HepG2 (cell line): ENCODE measurements at regions not wholly inside any gene's neighbourhood (a gene's known extent, or its start where the extent isn't known, plus 50 kb on each side); places are given as distances from the start of the nearest gene placed in this dataset.

ENCODE experiments used
- ATAC-seq: fragments of 200-7000 bp; cut with Tn5 transposase; 3 replicates; pipeline ENCODE4 v1.9.1; 2020; ENCODE audit warnings: mild to moderate bottlenecking, moderate library complexity
- BruUV-seq: library from RNA; stranded (reverse); fragments of 400-500 nt; replicated peaks from 2 replicates; lab custom pipeline; 2021; lab: Mats Ljungman, UMichigan
- CTCF ChIA-PET: fragments of 300-600 bp; formaldehyde crosslinking; extraction: SDS; loops from one replicate; lab custom pipeline; 2021; ENCODE audit warnings: low total read pairs, inconsistent platforms, low intra/inter-chr PET ratio; lab: Yijun Ruan, JAX
- POLR2A ChIA-PET: fragments of 350-600 bp; sonication (Branson Sonifier 250); formaldehyde crosslinking; loops from one replicate; lab custom pipeline; 2020; ENCODE audit warnings: antibody characterized with exemption, inconsistent platforms; lab: Yijun Ruan, JAX
- DNase-seq: peaks from one replicate; pipeline ENCODE4 v3.0.0-alpha.2; 2015; ENCODE audit warnings: low spot score
- FAIRE-seq: peaks from 3 replicates; lab custom pipeline; 2011; peaks lifted over from hg19 to GRCh38; lab: Jason Lieb, UNC
- H2AFZ ChIP-seq: one replicate; pipeline ENCODE4 v1.6.1; 2011; ENCODE audit warnings: low read length, inconsistent platforms
- H3K27ac ChIP-seq: fragments of 300-600 bp; 3 replicates; pipeline ENCODE4 v1.8.0; 2011; ENCODE audit warnings: mixed run types, mild to moderate bottlenecking, mixed read lengths, low read length, inconsistent platforms; ENCODE audit not compliant: insufficient read depth; ENCODE audit errors: extremely low read length
- H3K27me3 ChIP-seq, 2 experiments: fragments of 200-600 bp in 1 of 2; 2 replicates in 1 of 2; 3 replicates in 1 of 2; pipeline versions ENCODE4 v1.6.0 to v1.8.0; 2011; ENCODE audit warnings: low read length in 2 of 2, mild to moderate bottlenecking in 2 of 2, moderate library complexity in 2 of 2, inconsistent platforms in 1 of 2; ENCODE audit not compliant: insufficient read depth in 2 of 2, control insufficient read depth in 1 of 2
- H3K36me3 ChIP-seq, 2 experiments: fragments of 200-600 bp in 1 of 2; replicated peaks in 1 of 2; 2 replicates in 1 of 2; 3 replicates in 1 of 2; pipeline versions ENCODE4 v1.5.1 to v1.8.0; 2011; ENCODE audit warnings: low read length in 2 of 2, inconsistent platforms in 1 of 2; ENCODE audit not compliant: insufficient read depth in 2 of 2, control insufficient read depth in 1 of 2
- H3K4me1 ChIP-seq: 2 replicates; pipeline ENCODE4 v1.5.1; 2012; ENCODE audit warnings: low read length, inconsistent platforms; ENCODE audit not compliant: insufficient read depth
- H3K4me2 ChIP-seq: 2 replicates; pipeline ENCODE4 v1.6.0; 2011; ENCODE audit warnings: low read depth, low read length, inconsistent platforms
- H3K4me3 ChIP-seq, 3 experiments: fragments of 200-600 bp in 1 of 3; sonication (generic), shearing (Covaris generic) in 1 of 3; replicated peaks in 1 of 3; 2 replicates each; pipeline ENCODE4 v1.5.1; 2011 to 2016; ENCODE audit warnings: low read length in 3 of 3, inconsistent platforms in 2 of 3, low read depth in 2 of 3, mild to moderate bottlenecking in 2 of 3, control low read depth in 1 of 3, mixed read lengths in 1 of 3; ENCODE audit not compliant: insufficient read depth in 1 of 3
- H3K79me2 ChIP-seq: one replicate; pipeline ENCODE4 v1.6.1; 2011; ENCODE audit warnings: low read length, inconsistent platforms; ENCODE audit not compliant: insufficient read depth
- H3K9ac ChIP-seq: 2 replicates; pipeline ENCODE4 v1.6.0; 2011; ENCODE audit warnings: mild to moderate bottlenecking, low read depth, low read length, inconsistent platforms; ENCODE audit not compliant: insufficient read depth
- H3K9me3 ChIP-seq: 2 replicates; pipeline ENCODE4 v1.5.1; 2012; ENCODE audit warnings: mild to moderate bottlenecking, low read length
- H4K20me1 ChIP-seq: 2 replicates; pipeline ENCODE4 v1.6.0; 2011; ENCODE audit warnings: inconsistent platforms, mild to moderate bottlenecking, low read length, moderate library complexity; ENCODE audit not compliant: insufficient read depth
- ATF7 ChIP-seq, 2 experiments: fragments of 450-650 bp in 1 of 2; sonication (generic) in 1 of 2; formaldehyde crosslinking in 1 of 2; IDR thresholded peaks; 2 replicates each; pipeline versions ENCODE4 v1.4.0 to v1.6.1; 2016 to 2020; ENCODE audit warnings: antibody characterized with exemption in 1 of 2, mild to moderate bottlenecking in 1 of 2, missing genetic modification reagents in 1 of 2
- HMGA1 ChIP-seq: sonication (generic); formaldehyde crosslinking; conservative IDR thresholded peaks from 2 replicates; pipeline ENCODE4 v1.4.0; 2020; ENCODE audit warnings: missing genetic modification reagents
- MEIS1 ChIP-seq: sonication (generic); formaldehyde crosslinking; IDR thresholded peaks from 2 replicates; pipeline ENCODE4 v1.9.0; 2021; ENCODE audit warnings: mild to moderate bottlenecking, missing genetic modification reagents, moderate library complexity, borderline replicate concordance
- NCOR1 ChIP-seq: fragments of 200-600 bp; sonication (generic); IDR thresholded peaks from 2 replicates; pipeline ENCODE4 v1.7.0; 2017; ENCODE audit warnings: antibody characterized with exemption, low read length, borderline replicate concordance
- NR0B2 ChIP-seq: sonication (generic); formaldehyde crosslinking; IDR thresholded peaks from 2 replicates; pipeline ENCODE4 v1.4.0; 2020; ENCODE audit warnings: mild to moderate bottlenecking, missing genetic modification reagents
- SMC3 ChIP-seq: IDR thresholded peaks from 2 replicates; pipeline ENCODE4 v1.6.1; 2011; ENCODE audit warnings: low read length, improper control_type of control experiment
- U2AF2 ChIP-seq: fragments of 200-400 bp; formaldehyde crosslinking; IDR thresholded peaks from 2 replicates; pipeline ENCODE4 v1.6.1; 2017; ENCODE audit warnings: low read depth, mild to moderate bottlenecking, low read length
- ZNF101 ChIP-seq: sonication (generic); formaldehyde crosslinking; IDR thresholded peaks from 2 replicates; pipeline ENCODE4 v1.4.0; 2020; ENCODE audit warnings: mild to moderate bottlenecking, low read depth, missing genetic modification reagents, borderline replicate concordance
- ZNF232 ChIP-seq: sonication (generic); formaldehyde crosslinking; IDR thresholded peaks from 2 replicates; pipeline ENCODE4 v1.4.0; 2020; ENCODE audit warnings: missing genetic modification reagents, borderline replicate concordance
- ZNF598 ChIP-seq: sonication (generic); formaldehyde crosslinking; IDR thresholded peaks from 2 replicates; pipeline ENCODE4 v1.5.1; 2020; ENCODE audit warnings: mild to moderate bottlenecking, missing genetic modification reagents, borderline replicate concordance
- ZNF772 ChIP-seq: sonication (generic); formaldehyde crosslinking; IDR thresholded peaks from 2 replicates; pipeline ENCODE4 v1.5.0; 2020; ENCODE audit warnings: mild to moderate bottlenecking, missing genetic modification reagents
- WGBS: methylation state at CpG from one replicate; pipeline ENCODE4 v1.1.6; 2017; ENCODE audit warnings: low lambda C conversion rate; 5-methylcytosine and 5-hydroxymethylcytosine counted together
- in situ Hi-C: cut with HindIII; loops from 2 replicates; pipeline ENCODE4 v1.10.0; 2017; ENCODE audit warnings: low pct_unique_long_range_greater_than_20kb; ENCODE audit not compliant: extremely low pct_ligation_motif_present
- intact Hi-C: fragments of 100-400 bp; cut with micrococcal nuclease; formaldehyde crosslinking; loops from one replicate; pipeline ENCODE4 v1.10.0; 2022; ENCODE audit not compliant: unreplicated experiment

- H2AFZ ChIP-seq = no peak overlapping the region
- in situ Hi-C loops (no loop called here), intact Hi-C loops (no loop called here)
- FAIRE-seq (no peak), ATAC-seq (no peak), DNase-seq (no peak)
- no peak overlapping the region for H3K9ac ChIP-seq
- ChIA-PET CTCF (no interaction called here), POLR2A (no interaction called here)
- H3K27ac ChIP-seq = no peak overlapping the region
- no peaks in the 10 kb centered on the region for H3K79me2 ChIP-seq
- BruUV-seq = no TSS peak
- no peaks in the 10 kb centered on the region for H3K27me3 ChIP-seq
- H3K9me3 ChIP-seq = no peaks in the 10 kb centered on the region
- no peaks in the 10 kb centered on the region for H3K36me3 ChIP-seq
- no peak overlapping the region for H3K4me2 ChIP-seq
- no peaks in the 10 kb centered on the region for H4K20me1 ChIP-seq
- 45% methylated on average over 2 of the region's 2 CpGs for WGBS
- TF ChIP-seq HMGA1 (CRISPR knock-in tag) (no peak), SMC3 (no peak), ZNF101 (no peak), NR0B2 (CRISPR knock-in tag) (no peak), U2AF2 (no peak)
- H3K4me3 ChIP-seq = no peak overlapping the region
- no peaks in the 10 kb centered on the region for H3K4me1 ChIP-seq
These were observed 448.4 kb upstream of the COBL start for GRCh38 chr7:51764976-51765375.

DNA sequence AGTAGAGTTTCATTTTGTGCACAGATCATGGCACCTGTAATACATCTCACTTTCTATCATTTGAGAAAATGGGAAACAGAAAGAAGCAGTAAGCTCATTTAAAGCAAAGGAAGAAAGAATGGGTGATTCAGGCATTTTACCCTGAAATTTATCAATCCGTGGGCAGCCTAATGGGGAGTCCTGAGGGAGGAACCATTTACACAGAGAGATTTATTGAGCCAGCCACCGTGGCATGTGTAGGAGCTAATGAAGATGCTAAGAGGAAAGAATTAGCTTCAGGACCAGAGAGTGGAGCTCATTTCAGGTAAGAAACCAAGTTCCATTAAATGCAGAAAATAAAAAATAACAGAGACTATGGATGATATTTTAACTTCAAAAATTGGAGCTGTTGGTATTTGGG, 443.4 kb upstream of the COBL start:
- Histone ChIP-seq H3K9me3 (no peaks in the 10 kb centered on the region), H3K4me2 (no peak overlapping the region), H3K4me3 (no peak overlapping the region), H3K27ac (no peak overlapping the region), H3K27me3 (no peaks in the 10 kb centered on the region), H3K36me3 (no peaks in the 10 kb centered on the region), H3K9ac (no peak overlapping the region)
- intact Hi-C loops = no loop called here
- WGBS = 0% methylated on average over 2 of the region's 2 CpGs
- ATAC-seq = no peak
- POLR2A ChIA-PET = no interaction called here
- no TSS peak for BruUV-seq
- no peak for DNase-seq
- no peak for FAIRE-seq
- no peak for TF ChIP-seq ZNF232 (CRISPR knock-in tag)
- no peak for TF ChIP-seq ZNF598 (CRISPR knock-in tag)
- no peak for TF ChIP-seq MEIS1
- no peak for TF ChIP-seq ATF7 (IDR thresholded peaks at IDR 0.05)
- TF ChIP-seq ATF7 (CRISPR knock-in tag; IDR thresholded peaks at IDR 0.05) = no peak
- no peak for TF ChIP-seq ZNF772 (CRISPR knock-in tag)
- TF ChIP-seq NCOR1 = no peak
- TF ChIP-seq, all 625 proteins: peak for 0
- H3K4me1 ChIP-seq = no peaks in the 10 kb centered on the region
- no peaks in the 10 kb centered on the region for H4K20me1 ChIP-seq
- in situ Hi-C loops = no loop called here
- CTCF ChIA-PET = no interaction called here
- no peak overlapping the region for H2AFZ ChIP-seq
- no peaks in the 10 kb centered on the region for H3K79me2 ChIP-seq
